ENCODE measurements at regions not wholly inside any gene's neighbourhood (a gene's known extent, or its start where the extent isn't known, plus 50 kb on each side); places are given as distances from the start of the nearest gene placed in this dataset.

DNA sequence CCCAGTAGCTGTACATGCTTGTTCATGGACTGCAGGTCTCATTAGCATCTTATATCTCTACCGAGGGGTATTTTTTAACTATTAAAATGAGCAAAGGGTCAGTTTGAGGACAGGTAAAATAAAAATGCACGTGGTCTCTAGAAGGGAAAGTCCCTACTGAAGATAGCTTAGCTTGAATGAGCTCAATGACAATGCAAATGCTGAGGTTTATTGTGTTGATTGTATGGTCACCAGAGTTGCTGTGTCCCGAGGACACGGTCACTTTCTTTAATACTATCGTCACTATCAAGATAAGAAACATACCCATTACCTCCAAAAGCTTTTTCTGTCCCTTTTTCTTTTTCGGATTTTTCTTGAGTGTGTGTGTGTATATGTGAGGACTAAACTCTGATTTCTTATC, 250.5 kb upstream of the PRKX start:
- ATAC-seq (no peak), DNase-seq (ENCODE audit: low spot score) (no peak)
- H3K4me1 ChIP-seq (ENCODE audit: insufficient read depth): no peaks in the 10 kb centered on the region; the same call in none of the 2 replicates
- H3K27ac Mint-ChIP-seq: no peak overlapping the region
- TF ChIP-seq JUNB (IDR thresholded peaks at IDR 0.05; ENCODE audit: unreplicated experiment) (no peak), NANOG (IDR thresholded peaks at IDR 0.05; ENCODE audit: borderline replicate concordance) (no peak)
- no peaks in the 10 kb centered on the region for H3K27me3 ChIP-seq (ENCODE audit: insufficient read depth)
- H3K27ac ChIP-seq (ENCODE audit: low read depth): no peak overlapping the region
- H3K4me3 ChIP-seq: no peak overlapping the region
- no peak overlapping the region for H3K4me2 ChIP-seq
- H3K4me1 Mint-ChIP-seq: peaks cover 17% of the 10 kb centered on the region
- no peaks in the 10 kb centered on the region for H3K79me2 ChIP-seq (replicated peaks; ENCODE audit: insufficient read depth)
- no peaks in the 10 kb centered on the region for H4K20me1 ChIP-seq (replicated peaks; ENCODE audit: insufficient read depth)
- no peaks in the 10 kb centered on the region for H3F3A ChIP-seq (replicated peaks; ENCODE audit: low read depth)
- peaks cover 6% of the 10 kb centered on the region for H3K27me3 Mint-ChIP-seq (ENCODE audit: insufficient read depth, low read depth, poor library complexity)
- peaks cover 17% of the 10 kb centered on the region for H3K9me3 Mint-ChIP-seq
- 0 out of 2 replicates have a peak overlapping the region, but pooled peaks have one; percentile 10 for H2AFZ ChIP-seq
- H3K4me3 Mint-ChIP-seq: no peak overlapping the region
- no peaks in the 10 kb centered on the region for H3K9me2 ChIP-seq (ENCODE audit: insufficient read depth)
- peaks cover 9% of the 10 kb centered on the region; the same call in 2 of the 3 replicates for H3K36me3 Mint-ChIP-seq (ENCODE audit: low read depth)
- H3K36me3 ChIP-seq (ENCODE audit: insufficient read depth): no peaks in the 10 kb centered on the region

- Mint-ChIP-seq H3K9me3 (peaks cover 17% of the 10 kb centered on the region), H3K4me3 (peak overlapping the region; percentile 8; the same call in 1 of the 3 replicates)
These were observed 249.3 kb upstream of the PRKX start for GRCh38 chrX:3962511-3963311.

More at GRCh38 chrX:3962511-3963311, 249.3 kb upstream of the PRKX start:
- no peaks in the 10 kb centered on the region for H3K9me2 ChIP-seq (ENCODE audit: insufficient read depth)
- DNase-seq (ENCODE audit: low spot score) (peak; percentile 62), ATAC-seq (peak; percentile 91)
- H3K4me1 Mint-ChIP-seq: peaks cover 17% of the 10 kb centered on the region
- H3K27me3 ChIP-seq (ENCODE audit: insufficient read depth): no peaks in the 10 kb centered on the region
- peaks cover 6% of the 10 kb centered on the region for H3K27me3 Mint-ChIP-seq (ENCODE audit: insufficient read depth, low read depth, poor library complexity)
- no peak overlapping the region for H3K27ac ChIP-seq (ENCODE audit: low read depth)
- no peak overlapping the region for H3K4me3 ChIP-seq
- TF ChIP-seq NANOG (IDR thresholded peaks at IDR 0.05; ENCODE audit: borderline replicate concordance): no peak
- TF ChIP-seq ZNF114 (CRISPR knock-in tag; IDR thresholded peaks at IDR 0.05): no peak
- TF ChIP-seq ZNF462 (CRISPR knock-in tag; IDR thresholded peaks at IDR 0.05): no peak
- TF ChIP-seq POLR2AphosphoS5 (IDR thresholded peaks at IDR 0.05; ENCODE audit: low read depth): no peak
- TF ChIP-seq JUNB (IDR thresholded peaks at IDR 0.05; ENCODE audit: unreplicated experiment): no peak
- TF ChIP-seq, protein P1, sequence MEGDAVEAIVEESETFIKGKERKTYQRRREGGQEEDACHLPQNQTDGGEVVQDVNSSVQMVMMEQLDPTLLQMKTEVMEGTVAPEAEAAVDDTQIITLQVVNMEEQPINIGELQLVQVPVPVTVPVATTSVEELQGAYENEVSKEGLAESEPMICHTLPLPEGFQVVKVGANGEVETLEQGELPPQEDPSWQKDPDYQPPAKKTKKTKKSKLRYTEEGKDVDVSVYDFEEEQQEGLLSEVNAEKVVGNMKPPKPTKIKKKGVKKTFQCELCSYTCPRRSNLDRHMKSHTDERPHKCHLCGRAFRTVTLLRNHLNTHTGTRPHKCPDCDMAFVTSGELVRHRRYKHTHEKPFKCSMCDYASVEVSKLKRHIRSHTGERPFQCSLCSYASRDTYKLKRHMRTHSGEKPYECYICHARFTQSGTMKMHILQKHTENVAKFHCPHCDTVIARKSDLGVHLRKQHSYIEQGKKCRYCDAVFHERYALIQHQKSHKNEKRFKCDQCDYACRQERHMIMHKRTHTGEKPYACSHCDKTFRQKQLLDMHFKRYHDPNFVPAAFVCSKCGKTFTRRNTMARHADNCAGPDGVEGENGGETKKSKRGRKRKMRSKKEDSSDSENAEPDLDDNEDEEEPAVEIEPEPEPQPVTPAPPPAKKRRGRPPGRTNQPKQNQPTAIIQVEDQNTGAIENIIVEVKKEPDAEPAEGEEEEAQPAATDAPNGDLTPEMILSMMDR (conservative IDR thresholded peaks at IDR 0.05; ENCODE audit: low read depth in 2 of 2): peak; percentile 50 to 58
- H3K4me2 ChIP-seq: no peak overlapping the region; the same call in 1 of the 2 replicates
- no peaks in the 10 kb centered on the region for H3F3A ChIP-seq (replicated peaks; ENCODE audit: low read depth)
- no peaks in the 10 kb centered on the region; the same call in none of the 2 replicates for H3K4me1 ChIP-seq (ENCODE audit: insufficient read depth)
- no peaks in the 10 kb centered on the region for H4K20me1 ChIP-seq (replicated peaks; ENCODE audit: insufficient read depth)
- H3K79me2 ChIP-seq (replicated peaks; ENCODE audit: insufficient read depth): no peaks in the 10 kb centered on the region
- H3K36me3 Mint-ChIP-seq (ENCODE audit: low read depth): peaks cover 9% of the 10 kb centered on the region; the same call in 2 of the 3 replicates
- H2AFZ ChIP-seq: peak overlapping the region; percentile 14; the same call in 1 of the 2 replicates
- H3K27ac Mint-ChIP-seq: no peak overlapping the region
- H3K36me3 ChIP-seq (ENCODE audit: insufficient read depth): no peaks in the 10 kb centered on the region
